Upper lobe of left lung (tissue), 4 donors: ENCODE measurements at regions not wholly inside any gene's neighbourhood (a gene's known extent, or its start where the extent isn't known, plus 50 kb on each side); places are given as distances from the start of the nearest gene placed in this dataset.

Experiments
- EP300 ChIP-seq, 4 donors: sonication (generic); formaldehyde crosslinking; IDR thresholded peaks; one replicate each; pipeline ENCODE4 v1.5.1; 2017; ENCODE audit warnings: antibody characterized with exemption in 4 of 4, control low read depth in 2 of 4
- POLR2A ChIP-seq, 4 donors: fragments of 450-650 bp; IDR thresholded peaks; one replicate each; pipeline ENCODE4 v1.5.1; 2016 to 2017; ENCODE audit warnings: antibody characterized with exemption in 4 of 4, mild to moderate bottlenecking in 2 of 4
- TF ChIP-seq, protein P1 (sequence below), 6 experiments: fragments of 450-650 bp in 4 of 6; fragments of 200-600 bp in 2 of 6; sonication (generic) in 2 of 6; IDR thresholded peaks; one replicate each; pipeline ENCODE4 v1.5.1; 2016 to 2019; ENCODE audit warnings: antibody characterized with exemption in 6 of 6

DNA sequence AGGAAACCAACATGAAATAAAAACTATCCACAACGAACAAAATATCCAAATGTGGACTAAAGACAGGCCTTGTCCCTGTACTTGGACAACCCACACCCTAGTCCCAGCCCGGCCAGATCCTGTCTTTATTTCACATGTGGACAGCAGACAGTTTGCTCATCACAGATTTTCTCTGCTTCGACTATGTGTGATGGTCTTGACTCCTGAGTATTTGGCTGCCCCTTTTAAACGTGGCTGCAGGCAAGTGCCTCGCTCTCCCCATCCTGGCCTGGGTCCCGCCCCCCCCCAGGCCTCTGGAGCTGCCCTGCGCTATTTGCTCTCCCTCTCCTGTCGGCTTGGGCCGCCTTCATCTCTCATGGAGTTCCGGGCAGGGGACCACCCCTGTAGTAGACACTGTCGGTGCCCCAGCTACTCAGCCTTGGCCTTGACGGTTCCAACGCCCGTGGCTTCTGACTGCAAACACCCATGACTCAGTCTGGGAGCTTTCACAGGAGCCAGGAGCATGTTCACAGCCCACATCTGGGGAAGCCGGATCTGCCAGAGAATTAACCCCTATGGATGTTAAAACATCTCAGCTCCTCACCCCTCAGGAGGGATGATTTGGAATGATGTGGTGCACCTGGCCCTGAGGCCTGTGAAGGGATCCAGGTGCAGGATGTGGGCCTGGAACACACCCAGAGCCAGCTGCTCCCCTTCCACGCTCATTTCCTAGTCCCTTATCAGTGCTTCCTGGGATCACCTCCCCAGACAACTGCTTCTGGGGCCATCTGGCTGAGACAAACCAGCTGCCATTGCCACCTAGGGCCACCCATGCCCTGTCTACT is 229.7 kb upstream of the RPL38 start:
- TF ChIP-seq, protein P1, sequence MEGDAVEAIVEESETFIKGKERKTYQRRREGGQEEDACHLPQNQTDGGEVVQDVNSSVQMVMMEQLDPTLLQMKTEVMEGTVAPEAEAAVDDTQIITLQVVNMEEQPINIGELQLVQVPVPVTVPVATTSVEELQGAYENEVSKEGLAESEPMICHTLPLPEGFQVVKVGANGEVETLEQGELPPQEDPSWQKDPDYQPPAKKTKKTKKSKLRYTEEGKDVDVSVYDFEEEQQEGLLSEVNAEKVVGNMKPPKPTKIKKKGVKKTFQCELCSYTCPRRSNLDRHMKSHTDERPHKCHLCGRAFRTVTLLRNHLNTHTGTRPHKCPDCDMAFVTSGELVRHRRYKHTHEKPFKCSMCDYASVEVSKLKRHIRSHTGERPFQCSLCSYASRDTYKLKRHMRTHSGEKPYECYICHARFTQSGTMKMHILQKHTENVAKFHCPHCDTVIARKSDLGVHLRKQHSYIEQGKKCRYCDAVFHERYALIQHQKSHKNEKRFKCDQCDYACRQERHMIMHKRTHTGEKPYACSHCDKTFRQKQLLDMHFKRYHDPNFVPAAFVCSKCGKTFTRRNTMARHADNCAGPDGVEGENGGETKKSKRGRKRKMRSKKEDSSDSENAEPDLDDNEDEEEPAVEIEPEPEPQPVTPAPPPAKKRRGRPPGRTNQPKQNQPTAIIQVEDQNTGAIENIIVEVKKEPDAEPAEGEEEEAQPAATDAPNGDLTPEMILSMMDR (IDR thresholded peaks at IDR 0.05): no peak
- TF ChIP-seq POLR2A (IDR thresholded peaks at IDR 0.05): no peak
- no peak for TF ChIP-seq EP300 (IDR thresholded peaks at IDR 0.05)
